DMS 273 (cell line): ENCODE measurements at regions not wholly inside any gene's neighbourhood (a gene's known extent, or its start where the extent isn't known, plus 50 kb on each side); places are given as distances from the start of the nearest gene placed in this dataset.

Source experiments
- DNase-seq: peaks from one replicate; lab custom pipeline; 2025; ENCODE audit not compliant: unreplicated experiment; lab: John Stamatoyannopoulos, UW

DNA sequence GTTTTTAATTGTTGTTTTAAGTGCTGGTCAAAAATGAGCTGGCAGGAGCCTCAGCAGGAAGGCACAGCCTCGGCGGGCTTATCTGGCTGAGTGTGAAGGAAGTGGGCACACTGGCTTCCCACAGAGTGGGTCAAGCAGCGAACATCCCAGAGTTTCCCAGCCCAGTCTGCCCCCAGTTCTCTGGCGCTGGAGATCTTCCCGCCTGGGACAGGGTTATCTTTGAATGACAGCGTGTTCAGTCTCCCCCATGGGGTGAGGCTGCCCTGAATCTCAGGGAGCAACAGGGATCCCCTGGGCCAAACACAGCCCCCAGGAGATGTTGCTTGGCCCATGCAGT, 122.2 kb upstream of the PTPN1 start:
- no peak for DNase-seq

DNA sequence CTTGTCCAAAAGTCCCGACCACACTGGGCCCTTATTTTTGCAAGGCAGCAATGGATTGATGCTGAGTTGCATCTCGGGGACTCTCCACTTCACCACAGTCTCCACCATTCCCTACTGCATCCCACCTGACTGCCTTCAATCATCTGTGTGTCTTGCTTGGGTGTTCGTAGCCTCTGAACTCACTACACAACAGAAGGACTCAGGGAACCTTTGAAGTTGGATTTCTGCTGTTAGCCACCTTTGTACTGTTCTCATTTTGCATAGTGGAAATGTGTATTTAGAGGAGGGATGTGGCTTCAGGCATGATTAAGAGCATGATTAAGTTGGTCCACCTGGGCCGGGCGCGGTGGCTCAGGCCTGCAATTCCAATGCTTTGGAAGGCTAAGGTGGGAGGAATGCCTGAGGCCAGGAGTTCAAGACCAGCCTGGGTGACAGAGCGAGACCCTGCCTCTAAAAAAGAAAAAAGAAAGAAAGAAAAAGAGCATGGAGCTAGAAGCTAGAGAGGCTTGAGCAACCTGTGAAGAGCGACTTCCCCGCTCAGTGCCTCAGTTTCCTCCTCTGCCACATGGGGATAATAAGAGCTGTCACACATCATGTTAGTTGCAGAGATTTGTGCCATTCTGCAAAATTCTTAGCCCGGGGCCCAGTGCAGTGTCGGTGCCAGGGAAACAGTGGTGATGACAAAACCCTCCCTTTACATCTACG, 121.3 kb upstream of the PTPN1 start:
- no peak for DNase-seq

DNA sequence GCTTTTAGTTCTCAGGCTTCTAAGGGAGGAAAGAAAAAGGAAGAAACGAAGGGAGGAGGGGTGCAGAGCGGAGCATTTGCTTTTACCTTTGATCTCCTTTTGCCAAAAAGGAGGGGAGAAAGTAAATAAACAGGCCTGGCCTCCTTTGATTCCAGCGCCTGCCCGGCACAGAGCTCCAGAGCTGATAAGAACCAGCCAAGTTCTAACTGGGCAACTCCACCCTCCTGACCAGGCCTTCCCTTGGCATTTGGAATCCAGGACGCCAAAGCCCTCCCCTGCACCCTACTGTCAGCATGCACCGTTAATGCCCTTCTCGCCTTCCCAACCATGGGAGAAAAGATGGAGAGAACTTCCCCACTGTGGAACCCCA, 120.8 kb upstream of the PTPN1 start:
- no peak for DNase-seq

DNA sequence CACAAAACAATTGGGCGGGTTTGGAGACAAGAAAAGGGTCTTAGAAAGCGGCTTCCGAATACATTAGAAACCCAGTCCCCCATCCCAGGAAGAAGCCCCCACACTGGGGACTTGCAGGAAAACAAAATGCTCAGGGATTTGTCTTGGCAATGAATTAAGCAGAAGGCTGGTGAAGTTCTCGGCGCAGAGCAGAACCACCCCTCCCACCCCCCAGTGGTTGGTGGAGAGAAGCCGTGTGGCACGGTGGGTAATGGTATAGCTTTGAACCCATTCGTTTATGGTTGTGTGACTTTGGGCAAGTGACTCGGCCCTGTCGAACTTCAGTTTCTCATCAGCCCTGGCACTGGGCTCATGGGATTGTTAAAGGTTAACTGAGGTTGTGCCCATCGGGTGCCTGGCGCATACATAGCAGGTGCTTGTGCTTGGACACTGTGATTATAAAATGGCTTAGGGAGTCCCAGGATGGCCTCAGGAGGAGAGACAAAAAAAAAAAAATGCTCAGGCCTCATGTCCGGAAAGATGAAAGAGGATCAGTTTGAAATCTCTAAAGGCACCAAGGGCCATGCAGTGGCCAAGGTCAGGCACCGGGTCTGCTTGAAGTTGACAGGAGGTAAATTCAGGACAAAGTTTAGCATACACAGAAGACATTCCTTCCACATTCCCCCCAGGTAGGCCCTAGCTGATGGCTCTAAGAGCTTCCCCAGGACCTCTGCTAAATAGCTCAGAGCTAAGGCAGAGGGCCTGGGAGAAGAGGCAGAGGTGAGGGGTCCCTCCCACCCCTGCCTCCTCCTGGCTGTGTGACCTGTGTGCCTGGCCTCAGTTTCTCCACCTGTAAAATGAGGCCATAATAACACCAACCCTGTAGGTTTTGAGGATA, 120.1 kb upstream of the PTPN1 start:
- no peak for DNase-seq

DNA sequence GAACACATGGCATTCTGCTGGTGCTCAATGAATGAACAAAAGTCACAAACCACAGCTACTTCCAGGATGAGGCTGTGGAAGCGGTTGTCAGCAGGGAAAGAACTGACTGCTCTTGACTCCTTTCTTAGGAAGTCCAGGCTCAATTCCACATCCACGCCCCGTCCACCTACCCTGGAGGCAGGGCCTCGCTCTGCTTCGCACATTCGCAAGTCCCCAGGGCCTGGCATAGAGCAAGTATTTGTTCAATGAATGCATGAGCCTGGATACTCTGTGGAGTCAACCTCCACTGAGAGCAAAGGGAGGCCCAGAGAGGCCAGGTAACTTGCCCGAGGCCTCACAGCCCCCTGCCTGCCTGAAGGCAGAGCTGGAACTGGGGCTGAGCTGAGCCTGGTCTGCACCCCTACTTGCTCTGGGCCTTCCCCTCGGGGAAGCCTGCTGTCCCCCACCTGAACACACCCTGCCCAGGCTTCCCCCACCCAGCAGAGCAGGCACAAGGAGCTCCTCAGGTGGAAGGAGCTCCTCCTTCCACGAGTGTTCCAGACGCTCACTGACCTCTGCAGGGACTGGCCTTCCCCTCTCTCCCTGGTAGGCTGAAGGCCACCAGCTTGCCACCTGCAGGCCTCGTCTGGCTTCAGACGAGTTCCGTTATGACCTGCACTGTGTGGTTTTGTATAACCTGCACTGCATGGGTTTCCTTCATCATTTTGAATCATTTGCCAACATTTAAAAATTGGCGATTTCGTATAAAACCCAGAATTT, 119.3 kb upstream of the PTPN1 start:
- no peak for DNase-seq

DNA sequence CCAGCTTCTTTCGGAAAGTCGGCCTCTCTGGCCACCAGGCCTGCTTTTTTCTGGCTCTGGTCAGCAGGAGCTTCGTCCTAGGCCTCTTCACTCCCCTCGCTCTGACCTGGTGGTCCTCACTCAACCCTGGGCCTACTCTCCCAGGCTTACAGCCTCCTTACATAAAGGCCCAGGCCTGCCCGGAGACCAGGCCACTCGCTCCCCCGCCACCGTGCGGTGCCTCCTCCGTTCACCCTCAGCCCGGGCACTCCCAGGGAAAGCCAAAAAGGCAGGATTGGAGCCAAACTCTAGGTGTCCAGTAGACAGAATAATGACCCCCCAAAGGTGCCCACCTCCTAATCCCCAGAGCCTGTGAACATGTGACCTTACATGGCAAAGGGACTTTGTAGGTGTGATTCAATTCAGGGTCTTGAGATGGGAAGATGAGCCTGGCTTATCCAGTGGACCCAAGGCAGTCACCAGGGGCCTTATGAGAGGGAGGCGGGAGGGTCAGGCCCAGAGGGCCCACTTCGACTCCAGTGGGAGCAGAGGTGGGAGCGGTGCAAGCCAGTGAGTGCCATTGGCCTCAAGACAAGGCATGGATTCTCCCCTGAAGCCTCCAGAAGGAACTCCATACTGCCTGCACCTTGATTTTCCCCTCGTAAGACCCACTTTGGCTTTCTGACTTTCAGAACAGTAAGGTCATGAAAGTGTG, 118.6 kb upstream of the PTPN1 start:
- no peak for DNase-seq

DNA sequence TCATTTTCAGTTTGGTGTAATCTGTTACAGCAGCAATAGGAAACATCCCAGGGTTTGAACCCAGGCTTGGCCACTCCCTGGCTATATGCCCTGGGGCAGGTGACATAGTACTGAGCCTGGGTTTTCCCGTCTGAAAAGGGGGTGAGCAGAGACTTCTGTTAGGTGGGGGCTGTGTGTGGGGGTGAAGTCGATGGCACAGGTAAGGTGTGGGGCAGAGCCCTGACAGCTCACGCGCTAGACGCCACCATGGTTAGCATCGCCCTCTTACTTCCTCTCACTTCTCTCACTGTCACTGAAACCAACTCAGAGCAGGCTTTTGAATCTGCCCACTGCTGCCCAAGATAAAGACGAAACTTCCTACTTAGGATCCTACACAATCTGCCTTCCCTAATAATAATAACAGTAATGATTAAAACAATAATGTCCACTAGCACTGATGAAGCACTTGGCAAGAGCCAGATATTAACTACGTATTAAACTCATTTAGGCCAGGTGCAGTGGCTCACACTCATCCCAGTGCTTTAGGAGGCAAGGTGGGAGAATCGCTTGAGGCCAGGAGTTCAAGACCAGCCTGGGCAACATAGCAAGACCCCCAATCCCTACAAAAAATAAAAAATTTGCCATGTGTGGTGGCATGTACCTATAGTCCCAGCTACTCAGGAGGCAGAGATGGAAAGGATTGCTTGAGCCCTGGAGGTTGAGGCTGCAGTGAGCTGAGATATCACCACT, 117.9 kb upstream of the PTPN1 start:
- no peak for DNase-seq

DNA sequence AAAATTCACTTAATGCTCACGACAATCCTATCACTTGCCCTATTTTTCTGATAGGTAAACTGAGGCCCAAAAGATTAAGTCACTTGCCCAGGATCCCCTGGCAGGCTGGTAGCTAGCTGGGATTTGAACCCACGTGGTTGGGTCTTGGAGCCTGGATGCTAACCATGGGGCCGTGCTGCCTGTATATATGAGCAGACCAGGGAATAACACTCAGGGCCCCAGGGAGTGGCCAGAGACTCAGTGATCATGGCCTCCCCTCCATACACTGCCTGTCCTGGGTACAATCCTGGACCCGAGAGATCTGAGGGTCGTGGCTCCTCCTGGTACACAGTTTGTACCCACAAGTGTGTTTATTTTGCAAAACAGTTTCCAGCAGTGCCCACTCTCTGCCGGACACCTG, 116.9 kb upstream of the PTPN1 start:
- DNase-seq, result no peak

DNA sequence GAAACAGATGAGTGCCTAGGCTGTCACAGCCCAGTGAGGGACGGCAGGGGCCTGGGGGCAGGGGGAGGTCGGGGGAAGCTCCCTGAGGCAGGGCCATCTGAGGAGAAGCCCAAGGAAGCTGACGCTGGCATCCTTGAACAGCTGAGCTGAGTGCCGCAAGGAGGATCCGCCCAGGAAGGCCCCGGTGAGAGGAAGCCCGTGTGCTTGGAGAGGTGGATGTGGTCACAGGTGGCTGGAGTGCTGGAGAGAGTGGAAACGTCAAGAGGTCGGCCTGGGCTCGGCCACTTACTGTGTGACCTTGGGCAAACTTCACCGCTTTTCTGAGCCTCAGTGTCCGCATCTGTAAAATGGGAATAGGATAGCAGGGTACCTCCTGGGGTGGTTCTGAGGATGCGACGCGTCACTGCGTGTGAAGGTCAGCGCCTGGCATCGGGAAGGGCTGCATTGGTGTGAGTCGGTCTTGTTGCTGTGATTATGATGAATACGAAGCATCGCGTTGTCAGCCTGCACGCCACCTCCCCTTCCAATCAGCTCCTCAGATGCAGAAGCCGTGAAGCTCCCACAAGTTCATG, 116.1 kb upstream of the PTPN1 start:
- DNase-seq, result no peak

DNA sequence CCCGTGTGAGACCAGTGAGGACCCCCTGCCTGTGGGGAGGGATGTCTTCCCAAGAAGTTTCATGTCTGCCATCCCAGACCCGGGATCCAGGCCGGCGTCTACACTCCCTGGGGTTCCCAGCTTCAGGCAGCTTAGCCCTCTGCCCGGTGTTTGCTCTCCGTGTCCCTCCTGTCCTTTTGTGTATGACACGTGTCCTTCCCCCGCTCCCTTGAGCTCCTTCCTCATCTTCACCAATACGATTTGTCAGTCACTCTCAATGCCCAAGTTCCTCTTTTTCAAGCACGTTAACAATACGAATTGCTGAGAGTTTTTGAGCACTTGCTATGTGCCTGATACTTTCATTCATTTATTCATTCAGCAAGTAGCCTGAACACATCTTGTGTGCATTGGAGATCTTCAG, 115.6 kb upstream of the PTPN1 start:
- DNase-seq, result no peak

DNA sequence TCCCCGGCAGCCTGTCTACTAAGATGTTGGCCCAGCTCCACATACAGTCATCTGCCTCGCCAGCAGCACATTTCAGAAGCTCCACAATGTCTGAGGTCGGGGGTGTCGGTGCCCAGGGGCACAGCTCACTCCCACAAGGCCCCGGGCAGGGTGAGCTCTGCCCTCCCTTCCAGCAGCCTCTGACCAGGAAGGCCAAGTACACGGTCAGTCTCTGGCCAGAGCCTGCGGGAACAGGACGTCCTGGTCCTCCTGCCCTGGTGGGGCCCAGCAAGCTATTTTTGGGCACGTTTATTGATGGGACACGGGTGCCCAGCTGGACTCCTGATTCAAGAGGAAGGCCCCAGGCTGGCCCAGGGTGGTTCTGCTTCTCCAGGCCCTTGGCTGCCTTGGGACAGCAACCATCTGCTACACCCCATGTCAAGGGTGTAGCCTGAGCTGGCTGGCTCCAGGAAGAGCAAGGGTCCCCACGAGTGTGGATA, 114.9 kb upstream of the PTPN1 start:
- peak; percentile 41 for DNase-seq

DNA sequence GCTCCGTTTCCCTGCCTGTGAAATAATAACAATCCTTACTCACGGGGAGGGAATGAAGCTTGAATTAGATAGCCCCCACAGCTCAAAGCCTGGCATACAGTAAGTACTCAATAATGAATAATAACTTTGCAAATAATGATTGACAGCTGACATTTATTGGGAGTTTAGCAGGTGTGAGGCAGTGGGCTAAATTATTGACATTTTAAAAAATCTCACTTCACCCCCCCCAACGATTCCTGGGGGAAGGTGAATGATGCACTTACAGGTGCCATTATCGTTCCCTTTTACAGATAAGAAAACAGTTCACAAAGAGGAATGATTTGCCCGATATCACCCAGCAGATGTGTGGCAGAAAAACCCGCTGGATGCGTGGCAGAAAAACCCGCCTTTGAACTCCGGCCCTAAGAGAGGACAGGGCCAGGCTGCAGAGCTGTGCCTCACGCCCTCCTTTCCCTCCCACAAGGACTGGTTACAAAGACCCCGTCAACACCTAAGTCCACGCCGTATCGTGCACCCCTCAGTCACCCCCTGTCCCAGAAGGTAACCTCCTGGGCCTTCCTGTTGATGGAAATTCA, 114.2 kb upstream of the PTPN1 start:
- no peak for DNase-seq

DNA sequence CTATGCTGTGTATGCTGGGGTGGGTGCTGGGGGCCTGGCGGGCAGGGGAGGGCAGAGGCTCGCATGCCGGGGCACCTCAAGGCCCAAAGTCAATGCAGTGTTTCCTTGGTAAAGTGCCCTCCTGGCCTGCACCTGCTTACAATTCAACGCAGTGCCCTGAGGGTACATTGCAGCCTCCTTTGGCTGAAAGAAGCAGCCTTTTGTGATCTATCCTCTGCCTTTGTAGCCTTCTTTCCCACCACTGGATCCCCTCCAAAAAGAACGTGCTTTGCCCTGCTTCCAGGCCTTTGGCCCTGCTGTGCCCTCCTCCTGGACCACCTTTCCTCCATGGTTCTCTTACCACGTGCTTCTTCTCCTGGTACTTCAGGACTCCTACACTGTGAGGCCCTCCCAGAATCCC, 113.6 kb upstream of the PTPN1 start:
- no peak for DNase-seq

DNA sequence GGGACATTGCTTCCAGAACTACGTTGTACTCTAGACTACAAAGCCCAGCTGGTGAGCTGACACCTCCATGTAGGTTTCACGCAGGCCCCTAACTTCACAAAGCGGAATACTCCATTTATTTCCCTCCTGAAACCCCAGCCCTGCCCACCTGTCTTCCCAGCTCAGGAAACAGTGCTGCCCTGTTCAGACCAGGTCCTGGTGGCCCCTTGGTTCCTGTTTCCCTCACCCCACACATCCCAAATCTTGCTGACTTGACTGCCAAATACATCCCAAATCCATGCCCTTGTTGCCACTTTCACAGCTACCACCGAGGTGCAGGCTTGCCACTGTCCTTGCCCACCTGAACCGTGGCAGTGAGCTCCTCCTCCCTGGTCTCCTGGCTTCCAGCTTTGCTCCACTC, 113.1 kb upstream of the PTPN1 start:
- no peak for DNase-seq

DNA sequence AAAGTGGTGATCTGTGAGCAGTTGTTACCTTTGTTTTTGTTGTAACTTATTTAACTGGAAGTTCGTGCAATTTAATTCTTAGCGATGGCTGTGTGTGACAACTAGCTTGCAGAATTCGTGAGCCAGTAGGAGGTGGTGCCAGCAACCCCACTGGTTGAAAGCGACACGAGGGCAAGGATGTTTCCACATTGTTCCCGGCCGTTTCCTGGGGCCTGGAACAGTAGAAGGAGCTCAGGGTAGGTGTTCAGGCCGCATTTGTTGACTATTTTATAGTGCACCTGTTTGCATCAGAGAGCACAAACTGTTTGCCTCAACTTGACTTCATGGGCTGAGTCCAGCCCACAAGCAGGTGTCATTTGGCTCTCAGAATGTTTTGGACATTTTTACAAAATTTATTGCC, 112.1 kb upstream of the PTPN1 start:
- no peak for DNase-seq

DNA sequence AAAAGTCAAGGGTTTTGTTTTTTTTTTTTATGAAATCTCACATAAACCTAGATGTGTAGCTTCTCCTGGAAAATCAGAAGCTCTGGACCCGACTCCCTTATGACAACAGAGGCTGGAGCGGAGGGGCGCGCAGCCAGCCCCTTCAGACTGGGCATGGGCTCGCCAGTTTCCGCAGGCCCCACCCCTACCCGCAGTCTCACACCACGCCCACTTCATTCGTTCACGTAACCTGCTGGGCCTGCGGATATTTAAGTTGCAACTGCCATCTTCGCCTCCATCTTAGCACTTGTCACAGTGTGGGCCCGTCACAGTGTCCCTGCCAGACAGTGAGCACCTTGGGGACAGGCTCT, 111.7 kb upstream of the PTPN1 start:
- DNase-seq, result no peak

DNA sequence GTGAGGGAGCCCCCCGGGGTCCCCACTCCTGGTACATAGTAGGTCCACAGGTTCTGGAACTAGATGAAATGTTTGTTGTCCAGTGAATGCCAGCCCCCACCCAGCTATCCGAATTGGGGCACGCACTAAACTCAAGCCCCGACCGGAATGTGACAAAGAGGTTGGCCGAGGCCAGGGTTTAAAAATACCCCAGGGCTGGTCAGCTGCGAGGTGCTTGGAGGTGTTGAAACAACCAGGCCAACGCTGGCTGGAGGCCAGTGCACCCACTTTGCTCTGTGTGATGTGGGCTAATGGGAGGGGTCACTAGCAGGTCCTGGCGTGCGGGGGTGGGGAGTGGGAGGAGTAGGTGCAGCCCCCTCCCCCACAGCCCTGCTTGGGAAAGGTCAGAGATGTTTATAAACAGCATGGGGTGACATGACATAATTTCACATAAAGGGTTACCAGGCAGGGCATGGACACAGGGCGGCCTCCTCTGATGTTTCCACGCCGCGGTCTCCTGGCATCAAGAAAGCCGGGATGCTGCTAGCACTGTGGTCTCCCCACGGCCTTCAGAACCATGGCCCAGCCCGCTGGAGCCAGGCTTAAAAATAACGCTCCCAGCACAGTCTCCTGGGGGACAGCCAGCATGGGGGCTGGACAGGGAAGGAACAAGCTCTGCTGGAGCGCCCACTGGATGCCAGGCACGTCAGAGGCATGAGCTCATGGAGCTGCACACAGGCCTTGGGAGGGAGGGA, 111.2 kb upstream of the PTPN1 start:
- no peak for DNase-seq

DNA sequence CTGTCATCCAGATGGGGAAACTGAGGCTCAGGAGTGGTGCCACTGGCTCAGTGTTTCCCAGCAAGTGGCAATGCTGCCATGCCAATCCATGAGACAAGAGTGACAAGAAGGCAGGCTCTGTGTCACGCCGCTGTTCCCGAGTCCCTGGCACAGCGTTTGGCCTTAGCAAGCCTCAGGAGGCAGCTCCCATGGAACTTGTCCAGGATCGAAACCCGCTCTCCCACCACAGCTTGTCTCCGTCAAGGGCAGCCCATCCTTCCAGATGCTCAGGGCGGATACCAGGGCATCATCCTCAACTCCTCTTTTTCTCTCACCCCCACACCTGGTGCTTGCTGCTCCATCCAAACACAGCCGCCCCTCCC, 110.6 kb upstream of the PTPN1 start:
- DNase-seq, result no peak

DNA sequence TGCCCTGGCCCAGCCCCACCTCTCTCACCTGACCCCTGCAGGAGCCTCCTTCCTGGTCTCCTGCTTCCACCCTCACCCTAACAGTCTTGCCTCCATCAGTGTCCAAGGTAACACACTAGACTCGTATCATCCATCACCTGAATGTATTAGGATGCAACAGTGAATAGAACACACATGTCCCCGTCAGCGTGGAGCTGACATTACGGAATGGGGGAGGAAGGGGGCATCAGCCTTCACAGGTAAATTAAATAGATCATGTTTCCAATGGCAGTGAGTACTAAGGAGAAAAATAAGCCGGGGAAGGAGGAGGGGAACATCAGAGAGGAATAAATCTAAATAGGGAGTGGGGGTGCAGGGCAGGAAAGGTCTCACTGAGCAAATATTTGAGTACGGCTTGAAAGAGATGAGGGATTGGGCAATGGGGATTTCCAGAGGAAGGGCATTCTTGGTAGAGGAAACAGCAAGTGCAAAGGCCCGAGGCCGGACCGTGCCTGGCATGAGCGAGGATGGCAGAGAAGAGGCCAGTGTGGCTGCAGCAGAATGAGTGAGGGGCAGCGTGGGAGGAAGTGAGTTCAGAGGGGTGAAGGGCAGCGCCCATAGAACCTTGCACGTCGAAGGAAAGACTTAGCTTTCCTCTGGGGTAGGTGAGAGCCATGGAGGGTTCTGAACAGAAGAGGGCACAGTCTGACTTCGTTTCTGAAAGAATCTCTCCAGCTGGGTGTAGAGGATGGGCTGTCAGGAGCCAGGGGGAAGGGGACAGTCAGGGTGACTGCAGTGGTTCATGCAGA, 110.1 kb upstream of the PTPN1 start:
- DNase-seq, result no peak
